22Rv1 (cell line): ENCODE measurements at regions not wholly inside any gene's neighbourhood (a gene's known extent, or its start where the extent isn't known, plus 50 kb on each side); places are given as distances from the start of the nearest gene placed in this dataset.

Experiments
- CTCF ChIP-seq: fragments of 450-650 bp; IDR thresholded peaks from 2 replicates; pipeline ENCODE4 v1.5.1; 2017; ENCODE audit warnings: mild to moderate bottlenecking
- ZFX ChIP-seq: fragments of 450-650 bp; IDR thresholded peaks from 2 replicates; pipeline ENCODE4 v1.6.1; 2017; ENCODE audit warnings: antibody characterized with exemption, borderline replicate concordance

GRCh38 chr18:7514796-7515440, 52.2 kb upstream of the PTPRM start:
- TF ChIP-seq CTCF (no peak), ZFX (no peak)
